Panc1 (cell line): ENCODE measurements at regions not wholly inside any gene's neighbourhood (a gene's known extent, or its start where the extent isn't known, plus 50 kb on each side); places are given as distances from the start of the nearest gene placed in this dataset.

Experiments used
- ATAC-seq: fragments of 200-7000 bp; cut with Tn5 transposase; 2 replicates; pipeline ENCODE4 v1.9.1; 2020; ENCODE audit warnings: mild to moderate bottlenecking, moderate library complexity
- BruUV-seq: library from RNA; stranded (reverse); fragments of 400-500 nt; replicated peaks from 2 replicates; lab custom pipeline; 2021; lab: Mats Ljungman, UMichigan
- CTCF ChIA-PET: fragments of 300-600 bp; sonication (Branson Sonifier 250); formaldehyde crosslinking; loops from one replicate; lab custom pipeline; 2022; ENCODE audit warnings: antibody characterized with exemption; lab: Charles Lee
- POLR2A ChIA-PET: fragments of 300-600 bp; sonication (Branson Sonifier 250); formaldehyde crosslinking; loops from one replicate; lab custom pipeline; 2022; ENCODE audit warnings: antibody characterized with exemption; lab: Charles Lee
- DNase-seq: peaks from one replicate; pipeline ENCODE4 v3.0.0-alpha.2; 2010; ENCODE audit warnings: low read depth, low spot score
- H3K27ac ChIP-seq: 2 replicates; pipeline ENCODE4 v1.5.1; 2011; ENCODE audit warnings: mild to moderate bottlenecking, low read length, inconsistent platforms
- H3K27me3 ChIP-seq: fragments of 200-500 bp; sonication (Bioruptor generic); 2 replicates; pipeline ENCODE4 v1.6.0; 2014; ENCODE audit warnings: low read length, inconsistent platforms; ENCODE audit not compliant: control insufficient read depth, insufficient read depth
- H3K36me3 ChIP-seq: fragments of 200-500 bp; sonication (Bioruptor generic); 2 replicates; pipeline ENCODE4 v1.5.1; 2014; ENCODE audit warnings: inconsistent platforms, mild to moderate bottlenecking, low read length, moderate library complexity; ENCODE audit not compliant: control insufficient read depth, insufficient read depth
- H3K4me1 ChIP-seq: 2 replicates; pipeline ENCODE4 v1.5.1; 2011; ENCODE audit warnings: inconsistent platforms, mild to moderate bottlenecking, low read length, moderate library complexity; ENCODE audit not compliant: control insufficient read depth, insufficient read depth
- H3K4me3 ChIP-seq, 2 experiments: 2 replicates each; pipeline ENCODE4 v1.5.1; 2011 to 2012; ENCODE audit warnings: low read depth in 2 of 2, low read length in 2 of 2, mild to moderate bottlenecking in 2 of 2, inconsistent platforms in 1 of 2, moderate library complexity in 1 of 2
- H3K9me3 ChIP-seq: fragments of 200-500 bp; sonication (Bioruptor generic); 2 replicates; pipeline ENCODE4 v1.5.1; 2014; ENCODE audit warnings: low read depth, mild to moderate bottlenecking, inconsistent platforms, low read length, moderate library complexity; ENCODE audit not compliant: control insufficient read depth, insufficient read depth
- CTCF ChIP-seq: fragments of 450-650 bp; IDR thresholded peaks from 2 replicates; pipeline ENCODE4 v1.5.1; 2017; ENCODE audit warnings: mild to moderate bottlenecking
- POLR2AphosphoS5 ChIP-seq: IDR thresholded peaks from 2 replicates; pipeline ENCODE4 v1.6.1; 2012; ENCODE audit warnings: mild to moderate bottlenecking, low read depth, low read length, moderate library complexity
- REST ChIP-seq, 2 experiments: IDR thresholded peaks; 2 replicates each; pipeline ENCODE4 v1.6.1; 2011 to 2012; ENCODE audit warnings: low read depth in 2 of 2, control low read depth in 1 of 2, low read length in 1 of 2, mild to moderate bottlenecking in 1 of 2, moderate library complexity in 1 of 2; ENCODE audit not compliant: insufficient read depth in 1 of 2
- SIN3A ChIP-seq: IDR thresholded peaks from 2 replicates; pipeline ENCODE4 v1.6.1; 2012; ENCODE audit warnings: low read depth, mild to moderate bottlenecking, low read length, moderate library complexity, borderline replicate concordance; ENCODE audit not compliant: insufficient read depth
- TCF7L2 ChIP-seq: IDR thresholded peaks from 2 replicates; pipeline ENCODE4 v1.6.1; 2011; ENCODE audit warnings: mild to moderate bottlenecking, low read depth, low read length, inconsistent platforms
- in situ Hi-C: cut with HindIII; loops from 2 replicates; pipeline ENCODE4 v1.10.0; 2016; ENCODE audit warnings: low sequenced_read_pairs, low pct_unique_long_range_greater_than_20kb
- intact Hi-C: fragments of 100-400 bp; cut with micrococcal nuclease; formaldehyde crosslinking; loops from one replicate; pipeline ENCODE4 v1.10.0; 2022; ENCODE audit not compliant: unreplicated experiment

- BruUV-seq: no TSS peak
- intact Hi-C loops (no loop called here), in situ Hi-C loops (no loop called here)
- Histone ChIP-seq H3K27me3 (no peaks in the 10 kb centered on the region), H3K4me1 (no peaks in the 10 kb centered on the region), H3K9me3 (no peaks in the 10 kb centered on the region), H3K36me3 (no peaks in the 10 kb centered on the region), H3K4me3 (no peak overlapping the region), H3K27ac (no peak overlapping the region)
- CTCF ChIA-PET: interaction anchor here (0.6 kb wide), 1 partner anchor 1756 kb away, joined by 4 read pairs; no protein-coding TSS in a partner anchor
- POLR2A ChIA-PET: no interaction called here
- TF ChIP-seq TCF7L2 (no peak), CTCF (no peak), REST (IDR thresholded peaks at IDR 0.05; ENCODE audit: insufficient read depth in 1 of 2, low read depth in 2 of 2, low read length in 1 of 2) (no peak), SIN3A (no peak), POLR2AphosphoS5 (no peak)
- DNase-seq (no peak), ATAC-seq (no peak)
These were observed 274.3 kb upstream of the C11orf87 start for GRCh38 chr11:109147726-109148125.

- intact Hi-C loops: no loop called here
- Histone ChIP-seq H3K4me1 (no peaks in the 10 kb centered on the region), H3K27ac (no peak overlapping the region), H3K27me3 (no peaks in the 10 kb centered on the region), H3K9me3 (no peaks in the 10 kb centered on the region), H3K36me3 (no peaks in the 10 kb centered on the region), H3K4me3 (no peak overlapping the region)
- in situ Hi-C loops: no loop called here
- BruUV-seq: no TSS peak
- ChIA-PET CTCF (no interaction called here), POLR2A (no interaction called here)
- TF ChIP-seq POLR2AphosphoS5 (no peak), CTCF (no peak), REST (IDR thresholded peaks at IDR 0.05; ENCODE audit: insufficient read depth in 1 of 2, low read depth in 2 of 2, low read length in 1 of 2) (no peak), TCF7L2 (no peak), SIN3A (no peak)
- ATAC-seq (no peak), DNase-seq (no peak)
These were observed 273.3 kb upstream of the C11orf87 start for GRCh38 chr11:109148669-109149068.
